Caco-2 (cell line): ENCODE measurements at regions not wholly inside any gene's neighbourhood (a gene's known extent, or its start where the extent isn't known, plus 50 kb on each side); places are given as distances from the start of the nearest gene placed in this dataset.

Experiments used
- BruUV-seq: library from RNA; stranded (reverse); fragments of 400-500 nt; replicated peaks from 2 replicates; lab custom pipeline; 2021; lab: Mats Ljungman, UMichigan
- CTCF ChIA-PET: fragments of 300-600 bp; sonication (Branson Sonifier 250); formaldehyde crosslinking; loops from one replicate; lab custom pipeline; 2022; ENCODE audit warnings: antibody characterized with exemption; lab: Charles Lee
- POLR2A ChIA-PET: fragments of 300-600 bp; sonication (Branson Sonifier 250); formaldehyde crosslinking; loops from one replicate; lab custom pipeline; 2022; ENCODE audit warnings: antibody characterized with exemption; lab: Charles Lee
- DNase-seq, 2 experiments: peaks; one replicate each; pipeline versions ENCODE4 v3.0.0 to v3.0.0-alpha.2; 2020 to 2022
- H3K27me3 ChIP-seq: replicated peaks from 2 replicates; pipeline ENCODE4 v1.6.0; 2011; ENCODE audit warnings: low read length; ENCODE audit not compliant: control insufficient read depth, insufficient read depth
- H3K36me3 ChIP-seq: 2 replicates; pipeline ENCODE4 v1.5.1; 2011; ENCODE audit warnings: low read length; ENCODE audit not compliant: control insufficient read depth, insufficient read depth
- H3K4me1 ChIP-seq: fragments of 250-450 bp; sonication (Bioruptor Pico); 2 replicates; pipeline ENCODE4 v1.5.1; 2020; ENCODE audit warnings: mild to moderate bottlenecking
- H3K4me3 ChIP-seq: 2 replicates; pipeline ENCODE4 v1.5.1; 2011; ENCODE audit warnings: low read depth, mild to moderate bottlenecking, control low read depth, low read length
- H3K9me3 ChIP-seq: fragments of 250-450 bp; sonication (Bioruptor Pico); 2 replicates; pipeline ENCODE4 v1.5.1; 2020; ENCODE audit warnings: mild to moderate bottlenecking, moderate library complexity
- H3K27ac Mint-ChIP-seq: one replicate; pipeline ENCODE4 v1.8.0; 2022; ENCODE audit warnings: mixed read lengths; ENCODE audit not compliant: unreplicated experiment
- H3K27me3 Mint-ChIP-seq: one replicate; pipeline ENCODE4 v1.8.0; 2022; ENCODE audit warnings: mixed read lengths; ENCODE audit not compliant: insufficient read depth, unreplicated experiment
- H3K36me3 Mint-ChIP-seq: one replicate; pipeline ENCODE4 v1.8.0; 2022; ENCODE audit warnings: mild to moderate bottlenecking, mixed read lengths; ENCODE audit not compliant: insufficient read depth, unreplicated experiment
- H3K4me1 Mint-ChIP-seq: one replicate; pipeline ENCODE4 v1.8.0; 2022; ENCODE audit warnings: low read depth, mixed read lengths; ENCODE audit not compliant: unreplicated experiment
- H3K4me3 Mint-ChIP-seq: one replicate; pipeline ENCODE4 v1.8.0; 2022; ENCODE audit warnings: mild to moderate bottlenecking, moderate library complexity, mixed read lengths; ENCODE audit not compliant: unreplicated experiment
- H3K9me3 Mint-ChIP-seq: one replicate; pipeline ENCODE4 v1.8.0; 2022; ENCODE audit warnings: mixed read lengths; ENCODE audit not compliant: unreplicated experiment
- CTCF ChIP-seq, 2 experiments: fragments of 200-600 bp in 1 of 2; IDR thresholded peaks; 1 replicate in 1 of 2; 2 replicates in 1 of 2; pipeline versions ENCODE4 v1.5.1 to v1.8.0; 2011 to 2022; ENCODE audit warnings: antibody characterized with exemption in 1 of 2, control low read depth in 1 of 2, inconsistent platforms in 1 of 2, low read depth in 1 of 2, low read length in 1 of 2, mild to moderate bottlenecking in 1 of 2, moderate library complexity in 1 of 2; ENCODE audit not compliant: insufficient read depth in 1 of 2, severe bottlenecking in 1 of 2, unreplicated experiment in 1 of 2
- intact Hi-C: fragments of 100-400 bp; cut with micrococcal nuclease; formaldehyde crosslinking; loops from one replicate; pipeline ENCODE4 v1.10.0; 2022; ENCODE audit not compliant: unreplicated experiment

GRCh38 chr13:85853161-85853894 is 54.1 kb upstream of the SLITRK6 start:
- H3K27me3 Mint-ChIP-seq, result no peaks in the 10 kb centered on the region
- no peaks in the 10 kb centered on the region for H3K4me1 Mint-ChIP-seq
- no peak overlapping the region for H3K27ac Mint-ChIP-seq
- H3K4me3 ChIP-seq, result no peak overlapping the region
- DNase-seq, result no peak
- ChIA-PET CTCF (no interaction called here), POLR2A (no interaction called here)
- H3K9me3 ChIP-seq, result peaks cover 9% of the 10 kb centered on the region
- H3K36me3 Mint-ChIP-seq, result no peaks in the 10 kb centered on the region
- H3K36me3 ChIP-seq, result no peaks in the 10 kb centered on the region
- no peaks in the 10 kb centered on the region for H3K4me1 ChIP-seq
- intact Hi-C loops, result no loop called here
- no peak overlapping the region for H3K4me3 Mint-ChIP-seq
- peaks cover 20% of the 10 kb centered on the region for H3K9me3 Mint-ChIP-seq
- H3K27me3 ChIP-seq, result no peaks in the 10 kb centered on the region
- no TSS peak for BruUV-seq
- no peak for TF ChIP-seq CTCF (IDR thresholded peaks at IDR 0.05; ENCODE audit: insufficient read depth in 1 of 2, low read depth in 1 of 2, low read length in 1 of 2, severe bottlenecking in 1 of 2, unreplicated experiment in 1 of 2)
